ENCODE measurements at regions not wholly inside any gene's neighbourhood (a gene's known extent, or its start where the extent isn't known, plus 50 kb on each side); places are given as distances from the start of the nearest gene placed in this dataset.

DNA sequence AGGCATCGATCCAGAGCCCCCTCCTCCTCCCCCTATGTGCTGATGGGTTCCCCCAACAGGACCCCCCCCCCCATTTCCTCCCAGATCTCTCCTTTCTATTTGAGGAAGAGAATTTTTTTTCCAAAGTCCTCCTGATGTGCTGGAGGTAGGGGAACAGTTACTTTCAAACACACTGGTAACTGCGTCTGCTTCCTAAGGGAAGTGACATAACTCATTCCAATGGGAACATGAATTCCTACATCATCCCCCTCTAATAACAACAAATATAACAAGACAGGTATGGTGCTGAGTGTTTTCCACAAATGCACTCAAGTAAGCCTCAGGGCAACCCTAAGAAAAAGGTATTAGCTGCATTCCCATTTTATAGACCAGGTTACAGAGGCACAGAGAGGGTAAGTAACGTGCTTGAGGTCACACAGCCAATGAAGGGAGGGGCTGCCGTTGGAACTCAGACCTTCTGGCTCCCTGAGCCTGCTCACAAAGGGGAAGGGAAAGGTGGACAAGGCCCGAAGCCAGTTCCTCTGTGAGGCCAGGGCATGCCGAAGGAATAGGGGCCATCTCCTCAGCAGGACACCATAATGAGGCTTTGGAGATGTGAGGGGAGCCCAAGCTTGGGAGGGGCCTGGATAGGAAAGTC is 121.1 kb upstream of the NCOR2 start:
- dilution Hi-C loops (cut with MboI; ENCODE audit: extremely low pct_ligation_motif_present, low sequenced_read_pairs) = no loop called here
- FAIRE-seq (no peak), DNase-seq (ENCODE audit: low read depth, low spot score) (no peak)
- Histone ChIP-seq H3K4me1 (ENCODE audit: control insufficient read depth, extremely low read depth, insufficient read depth, low read length) (peaks cover 51% of the 10 kb centered on the region), H2AFZ (ENCODE audit: control insufficient read depth, low read length) (no peak overlapping the region), H3K4me3 (ENCODE audit: control insufficient read depth in 2 of 3, extremely low read depth in 1 of 3, insufficient read depth in 2 of 3, low read depth in 1 of 3, low read length in 3 of 3) (no peak overlapping the region), H4K20me1 (ENCODE audit: control insufficient read depth, extremely low read depth, insufficient read depth, low read length) (no peaks in the 10 kb centered on the region), H3K79me2 (ENCODE audit: control insufficient read depth, insufficient read depth, low read length) (no peaks in the 10 kb centered on the region), H3K27me3 (ENCODE audit: control insufficient read depth, extremely low read depth, insufficient read depth, low read length) (no peaks in the 10 kb centered on the region), H3K4me2 (ENCODE audit: control insufficient read depth, extremely low read depth, insufficient read depth, low read depth, low read length) (no peak overlapping the region), H3K27ac (ENCODE audit: control insufficient read depth, insufficient read depth, low read length) (no peak overlapping the region), H3K9me3 (ENCODE audit: control insufficient read depth, low read depth, low read length) (no peaks in the 10 kb centered on the region), H3K9me1 (ENCODE audit: control insufficient read depth, extremely low read depth, insufficient read depth, low read length) (no peaks in the 10 kb centered on the region), H3K9ac (ENCODE audit: control insufficient read depth, extremely low read depth, insufficient read depth, low read length) (no peak overlapping the region), H3K36me3 (ENCODE audit: control insufficient read depth in 2 of 2, extremely low read depth in 1 of 2, insufficient read depth in 2 of 2, low read length in 2 of 2) (no peaks in the 10 kb centered on the region)
- TF ChIP-seq, protein P1, sequence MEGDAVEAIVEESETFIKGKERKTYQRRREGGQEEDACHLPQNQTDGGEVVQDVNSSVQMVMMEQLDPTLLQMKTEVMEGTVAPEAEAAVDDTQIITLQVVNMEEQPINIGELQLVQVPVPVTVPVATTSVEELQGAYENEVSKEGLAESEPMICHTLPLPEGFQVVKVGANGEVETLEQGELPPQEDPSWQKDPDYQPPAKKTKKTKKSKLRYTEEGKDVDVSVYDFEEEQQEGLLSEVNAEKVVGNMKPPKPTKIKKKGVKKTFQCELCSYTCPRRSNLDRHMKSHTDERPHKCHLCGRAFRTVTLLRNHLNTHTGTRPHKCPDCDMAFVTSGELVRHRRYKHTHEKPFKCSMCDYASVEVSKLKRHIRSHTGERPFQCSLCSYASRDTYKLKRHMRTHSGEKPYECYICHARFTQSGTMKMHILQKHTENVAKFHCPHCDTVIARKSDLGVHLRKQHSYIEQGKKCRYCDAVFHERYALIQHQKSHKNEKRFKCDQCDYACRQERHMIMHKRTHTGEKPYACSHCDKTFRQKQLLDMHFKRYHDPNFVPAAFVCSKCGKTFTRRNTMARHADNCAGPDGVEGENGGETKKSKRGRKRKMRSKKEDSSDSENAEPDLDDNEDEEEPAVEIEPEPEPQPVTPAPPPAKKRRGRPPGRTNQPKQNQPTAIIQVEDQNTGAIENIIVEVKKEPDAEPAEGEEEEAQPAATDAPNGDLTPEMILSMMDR (optimal IDR thresholded peaks at IDR 0.05 in 1 of 3, IDR thresholded peaks at IDR 0.05 in 1 of 3, conservative IDR thresholded peaks at IDR 0.05 in 1 of 3; ENCODE audit: extremely low read depth in 1 of 3, insufficient read depth in 2 of 3, low read length in 3 of 3) = no peak
- TF ChIP-seq EZH2 (IDR thresholded peaks at IDR 0.05; ENCODE audit: low read length) = no peak

DNA sequence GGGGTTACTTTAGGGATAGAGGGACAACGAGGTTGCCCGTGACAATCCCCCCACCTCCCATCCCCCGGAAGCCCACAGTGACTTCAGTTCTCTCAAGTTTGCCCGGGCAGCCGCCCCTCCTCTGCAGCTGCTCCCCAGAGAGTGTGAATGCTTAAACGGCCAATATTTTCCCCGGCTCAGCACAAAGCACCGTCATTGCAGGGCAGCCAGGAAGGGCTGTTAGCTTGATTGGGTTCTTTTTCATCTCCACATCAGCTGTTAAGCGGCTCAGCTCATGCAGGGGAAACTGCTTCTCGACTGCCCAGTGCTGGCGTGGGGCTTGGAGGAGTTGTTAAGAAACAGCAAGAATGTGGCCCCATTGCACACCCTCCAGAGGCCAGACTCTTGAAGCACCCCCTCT is 120.5 kb upstream of the NCOR2 start:
- TF ChIP-seq EZH2 (IDR thresholded peaks at IDR 0.05; ENCODE audit: low read length) = no peak
- TF ChIP-seq, protein P1 (optimal IDR thresholded peaks at IDR 0.05 in 1 of 3, IDR thresholded peaks at IDR 0.05 in 1 of 3, conservative IDR thresholded peaks at IDR 0.05 in 1 of 3; ENCODE audit: extremely low read depth in 1 of 3, insufficient read depth in 2 of 3, low read length in 3 of 3) = no peak
- Histone ChIP-seq H3K27ac (ENCODE audit: control insufficient read depth, insufficient read depth, low read length) (no peak overlapping the region), H4K20me1 (ENCODE audit: control insufficient read depth, extremely low read depth, insufficient read depth, low read length) (no peaks in the 10 kb centered on the region), H3K4me2 (ENCODE audit: control insufficient read depth, extremely low read depth, insufficient read depth, low read depth, low read length) (no peak overlapping the region), H3K9ac (ENCODE audit: control insufficient read depth, extremely low read depth, insufficient read depth, low read length) (no peak overlapping the region), H3K79me2 (ENCODE audit: control insufficient read depth, insufficient read depth, low read length) (no peaks in the 10 kb centered on the region), H3K4me3 (ENCODE audit: control insufficient read depth in 2 of 3, extremely low read depth in 1 of 3, insufficient read depth in 2 of 3, low read depth in 1 of 3, low read length in 3 of 3) (no peak overlapping the region), H3K9me3 (ENCODE audit: control insufficient read depth, low read depth, low read length) (no peaks in the 10 kb centered on the region), H3K9me1 (ENCODE audit: control insufficient read depth, extremely low read depth, insufficient read depth, low read length) (no peaks in the 10 kb centered on the region), H2AFZ (ENCODE audit: control insufficient read depth, low read length) (peak overlapping the region; percentile 50), H3K36me3 (ENCODE audit: control insufficient read depth in 2 of 2, extremely low read depth in 1 of 2, insufficient read depth in 2 of 2, low read length in 2 of 2) (no peaks in the 10 kb centered on the region), H3K27me3 (ENCODE audit: control insufficient read depth, extremely low read depth, insufficient read depth, low read length) (no peaks in the 10 kb centered on the region), H3K4me1 (ENCODE audit: control insufficient read depth, extremely low read depth, insufficient read depth, low read length) (peaks cover 56% of the 10 kb centered on the region)
- no peak for FAIRE-seq
- dilution Hi-C loops (cut with MboI; ENCODE audit: extremely low pct_ligation_motif_present, low sequenced_read_pairs) = no loop called here
- DNase-seq (ENCODE audit: low read depth, low spot score) = no peak
